Left colon (tissue), 2 donors: ENCODE measurements at regions not wholly inside any gene's neighbourhood (a gene's known extent, or its start where the extent isn't known, plus 50 kb on each side); places are given as distances from the start of the nearest gene placed in this dataset.
A peak's percentile ranks its signal among the peaks of the same experiment; 100 is the strongest.

Experiments
- ATAC-seq: fragments of 200-7000 bp; cut with Tn5 transposase; one replicate; pipeline ENCODE4 v1.9.1; 2020; ENCODE audit warnings: mild to moderate bottlenecking, moderate library complexity
- DNase-seq, 2 donors: peaks; one replicate each; pipeline ENCODE4 v3.0.0-alpha.2; 2020
- intact Hi-C, 2 donors: fragments of 100-400 bp; cut with DNase I in 1 of 2; cut with micrococcal nuclease in 1 of 2; formaldehyde crosslinking; loops; one replicate each; pipeline versions ENCODE4 v1.11.2 to v1.14.0; 2022; cut with DNase I, micrococcal nuclease
- donor health status: DM: no; HTN: no; CAD: no.
- donor health status: DM: yes; HTN: yes; CAD: no.

DNA sequence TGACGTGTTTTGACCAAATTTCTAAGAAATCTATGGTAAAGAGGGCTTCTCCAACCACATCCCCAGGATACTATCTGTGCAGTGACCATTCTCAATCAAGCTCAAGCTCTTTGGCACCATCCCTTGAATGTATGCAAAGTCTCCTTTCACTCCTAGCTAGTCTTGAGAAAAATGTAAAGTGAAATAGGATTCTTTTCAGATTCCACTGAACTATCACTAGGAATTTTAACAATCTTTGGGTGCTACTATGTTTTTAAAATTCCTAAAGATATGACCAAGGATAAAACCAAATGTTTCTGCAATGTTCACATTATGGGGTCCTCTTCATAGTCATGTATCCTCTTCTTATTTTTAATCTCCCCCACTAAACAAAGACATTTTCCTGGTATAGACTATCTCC lies 107.8 kb downstream of the TMCO5A start:
- DNase-seq: no peak
- intact Hi-C loops: no loop called here
- no peak for ATAC-seq

DNA sequence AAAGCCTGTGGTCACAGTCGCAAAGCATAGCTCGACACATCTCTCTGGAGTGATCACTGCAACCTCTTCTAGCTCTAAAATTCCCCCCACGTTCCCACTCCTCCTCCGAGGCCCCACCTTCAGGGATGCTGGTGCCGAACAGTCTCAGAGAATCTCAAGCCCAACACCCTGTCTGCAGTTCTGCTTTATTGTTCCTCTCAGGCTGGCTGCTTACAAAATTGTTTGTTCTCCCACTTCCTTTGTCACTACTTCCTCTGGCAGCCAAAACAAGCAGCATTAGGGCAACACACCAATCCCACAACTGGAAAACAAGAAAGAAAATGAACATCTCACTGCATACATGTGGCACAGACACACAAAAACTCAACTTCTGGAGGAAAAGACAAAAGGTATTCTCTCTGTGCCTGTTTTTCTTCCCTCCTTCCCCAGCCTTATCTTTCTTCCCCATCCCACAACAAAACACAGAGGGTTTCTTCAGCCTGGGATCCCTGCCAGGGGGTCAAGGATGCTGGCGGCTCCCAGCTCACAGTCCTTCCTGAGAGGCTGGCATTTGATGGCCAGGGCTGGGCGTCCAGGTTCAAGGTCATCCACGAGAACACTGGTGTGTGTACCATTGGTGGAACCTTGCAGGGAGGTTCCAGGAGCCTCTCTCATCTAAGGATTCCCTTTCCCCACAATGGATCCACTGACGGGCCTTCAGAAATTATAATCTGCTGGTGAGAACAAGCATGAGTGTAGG lies 108.4 kb downstream of the TMCO5A start:
- DNase-seq (no peak), ATAC-seq (no peak)
- intact Hi-C loops: no loop called here

DNA sequence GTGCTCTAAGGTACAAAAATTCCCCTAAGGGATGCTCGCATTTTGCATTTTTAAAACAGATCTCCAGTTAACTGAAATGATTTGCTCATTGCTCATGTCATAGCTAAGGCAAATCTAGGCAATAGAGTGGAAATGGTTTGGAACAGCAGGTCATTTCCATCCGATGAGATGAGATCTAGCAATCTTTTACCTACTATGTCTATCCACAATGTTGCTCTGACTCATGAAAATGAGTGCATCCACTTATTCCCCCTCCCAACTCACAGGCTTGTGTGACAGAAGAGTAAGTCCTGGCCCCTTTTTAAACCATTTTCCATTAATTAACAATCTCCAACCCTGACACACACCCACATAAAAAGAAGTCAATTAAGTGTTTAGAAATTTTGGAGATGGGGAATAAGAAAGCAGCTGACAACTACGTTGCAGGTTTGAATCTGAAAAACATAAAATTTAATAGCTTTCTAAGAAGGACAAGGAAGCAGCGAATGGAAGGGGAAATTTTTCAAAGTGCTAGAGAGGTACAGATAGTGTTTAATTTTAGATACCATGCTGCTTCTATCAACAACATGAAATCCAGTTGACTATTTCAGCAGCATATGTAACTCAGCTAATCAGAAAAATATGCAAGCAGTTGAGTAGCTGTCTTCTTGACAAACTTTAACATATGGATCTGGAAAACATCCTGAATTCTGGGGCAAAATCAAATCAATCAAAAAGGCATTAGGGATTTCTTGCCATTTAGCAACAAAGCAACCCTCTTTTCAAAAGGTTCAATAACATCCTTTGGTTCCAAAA lies 112.0 kb downstream of the TMCO5A start:
- intact Hi-C loops: no loop called here
- DNase-seq (no peak), ATAC-seq (no peak)

DNA sequence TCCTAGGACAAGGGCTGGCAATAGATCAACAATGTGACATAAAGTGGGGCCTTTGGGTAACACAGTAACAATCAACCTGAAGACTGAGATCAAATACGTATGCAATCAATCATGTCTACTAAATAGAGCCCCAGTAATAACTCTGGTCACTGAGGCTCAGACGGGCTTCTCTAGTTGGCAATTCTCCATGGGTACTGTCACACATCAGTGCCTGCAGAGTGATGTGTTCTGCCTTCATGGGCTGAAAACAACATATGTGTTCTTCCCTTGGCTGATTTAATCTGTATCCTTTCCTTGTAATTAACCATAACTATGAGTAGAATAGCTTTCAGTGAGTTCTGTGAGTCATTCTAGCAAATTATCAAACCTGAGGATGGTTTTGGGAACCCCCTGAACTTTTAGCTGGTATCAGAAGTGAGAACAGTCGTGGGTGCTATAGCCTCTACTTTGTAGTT lies 113.6 kb downstream of the TMCO5A start:
- DNase-seq (no peak), ATAC-seq (no peak)
- intact Hi-C loops: no loop called here

DNA sequence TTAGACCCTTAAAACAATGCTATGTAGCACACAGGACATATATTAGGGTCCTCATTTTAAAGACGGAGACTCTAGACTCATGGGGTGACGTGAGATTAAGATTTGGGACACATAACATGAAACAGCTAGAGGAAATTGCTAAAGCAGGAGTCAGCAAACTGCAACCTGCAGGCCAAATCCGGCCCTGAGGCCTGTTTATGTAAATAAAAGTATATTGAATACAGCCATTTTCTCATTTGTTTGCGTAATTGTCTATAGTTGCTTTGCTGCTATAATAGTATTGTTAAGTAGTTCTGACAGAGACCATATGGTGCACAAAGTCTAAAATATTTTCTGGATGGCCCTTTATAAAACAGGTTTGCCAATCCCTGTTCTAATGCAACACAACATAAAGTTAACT lies 115.5 kb downstream of the TMCO5A start:
- intact Hi-C loops: no loop called here
- DNase-seq (no peak), ATAC-seq (no peak)

DNA sequence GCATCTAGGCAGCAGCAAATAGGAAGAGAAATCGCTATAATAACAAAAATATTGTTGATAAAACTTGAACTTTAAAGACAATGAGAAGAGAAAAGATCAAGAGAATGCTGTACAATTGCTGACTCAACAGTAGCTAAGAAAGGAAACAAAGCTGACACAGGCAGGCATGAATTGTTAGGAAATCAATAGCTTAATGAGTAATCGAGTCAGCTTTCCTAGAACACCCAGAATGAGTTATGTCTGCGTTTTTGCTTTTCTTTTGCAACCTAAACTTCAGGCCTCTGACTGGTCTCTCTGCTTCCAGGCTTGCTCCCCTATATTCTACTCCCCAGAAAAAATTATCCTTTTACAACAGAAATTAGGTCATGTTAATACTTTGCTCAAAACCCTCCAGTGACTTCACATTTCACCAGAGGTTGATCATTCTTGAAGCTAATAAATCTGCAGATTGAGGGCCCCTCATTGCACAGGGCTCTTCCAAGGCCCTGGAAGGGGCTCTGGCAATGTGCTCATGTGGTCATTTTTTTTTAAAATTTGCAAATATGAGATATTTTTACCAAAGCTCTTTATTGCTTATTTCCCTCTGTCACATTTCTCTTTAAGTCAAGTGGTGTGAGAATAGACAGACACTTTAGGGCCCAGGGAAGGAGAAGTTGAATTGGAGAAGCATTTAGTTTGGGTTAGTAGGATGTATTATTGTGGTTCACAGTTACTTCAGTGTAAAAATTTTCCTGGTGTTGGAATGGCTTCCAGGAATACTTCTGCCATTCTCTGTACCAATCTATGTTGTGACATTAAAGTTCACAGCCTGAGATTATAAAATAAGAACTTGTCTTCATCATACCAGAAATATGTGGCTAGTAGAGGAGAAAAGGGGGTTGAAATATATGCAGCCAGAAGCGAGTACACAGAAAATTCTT lies 116.3 kb downstream of the TMCO5A start:
- intact Hi-C loops: no loop called here
- DNase-seq: no peak
- ATAC-seq: no peak

DNA sequence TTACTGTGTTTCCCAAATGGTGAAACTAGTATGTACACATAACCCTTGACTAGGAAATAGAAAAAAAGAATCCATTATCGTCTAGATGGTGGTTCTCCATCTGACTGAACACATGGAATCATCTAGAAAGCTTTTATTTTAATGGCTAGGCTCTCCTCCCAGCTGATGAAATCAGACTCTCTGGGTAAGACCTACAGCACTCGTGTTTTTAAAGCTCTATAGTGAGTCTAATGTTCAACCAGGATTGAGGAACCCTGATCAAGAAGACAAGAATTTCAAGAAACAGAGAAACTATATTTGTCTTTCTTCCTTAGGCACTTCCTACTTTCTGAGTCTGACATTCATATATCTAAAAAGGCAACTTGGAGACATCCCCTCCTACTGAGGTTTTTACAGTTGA lies 118.8 kb downstream of the TMCO5A start:
- intact Hi-C loops: no loop called here
- DNase-seq (no peak), ATAC-seq (no peak)

DNA sequence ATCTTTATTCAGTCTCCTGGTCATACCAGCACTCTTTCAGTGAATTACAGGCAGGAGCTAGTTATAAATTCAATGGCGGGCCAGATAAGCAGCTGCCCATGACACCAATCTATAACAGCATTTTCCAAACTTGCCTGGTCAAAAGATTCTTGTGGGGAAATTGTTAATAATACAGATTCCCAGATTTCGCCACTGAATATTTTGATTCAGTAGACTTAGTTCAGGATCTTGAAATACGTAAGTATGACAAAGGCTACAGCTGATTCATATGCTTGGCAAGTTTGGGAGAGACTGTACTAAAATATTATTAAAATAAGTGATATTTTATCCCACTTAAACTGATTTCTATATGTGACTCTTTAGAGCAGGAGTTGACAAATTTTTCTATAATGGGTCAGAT lies 119.3 kb downstream of the TMCO5A start:
- no peak for DNase-seq
- intact Hi-C loops: no loop called here
- no peak for ATAC-seq

DNA sequence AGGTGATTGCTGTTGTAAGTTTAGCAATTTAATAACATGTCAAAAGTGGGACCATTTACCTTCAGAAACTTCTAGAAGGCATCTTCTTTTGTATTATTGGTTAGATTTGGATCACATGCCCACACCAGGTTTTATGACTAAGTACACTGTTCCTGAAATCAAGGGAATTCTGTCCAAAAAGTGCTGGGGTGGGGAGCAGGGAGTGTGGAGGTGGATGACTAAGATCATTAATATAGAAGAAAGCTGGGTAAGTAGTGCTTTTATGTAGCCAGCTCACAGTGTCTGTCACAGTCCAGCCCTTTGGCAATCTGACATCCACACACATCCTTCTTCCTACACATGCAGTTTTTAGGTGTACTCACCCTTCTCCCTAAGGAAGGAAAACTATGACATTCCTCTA lies 120.0 kb downstream of the TMCO5A start:
- intact Hi-C loops: no loop called here
- no peak for ATAC-seq
- DNase-seq: no peak

DNA sequence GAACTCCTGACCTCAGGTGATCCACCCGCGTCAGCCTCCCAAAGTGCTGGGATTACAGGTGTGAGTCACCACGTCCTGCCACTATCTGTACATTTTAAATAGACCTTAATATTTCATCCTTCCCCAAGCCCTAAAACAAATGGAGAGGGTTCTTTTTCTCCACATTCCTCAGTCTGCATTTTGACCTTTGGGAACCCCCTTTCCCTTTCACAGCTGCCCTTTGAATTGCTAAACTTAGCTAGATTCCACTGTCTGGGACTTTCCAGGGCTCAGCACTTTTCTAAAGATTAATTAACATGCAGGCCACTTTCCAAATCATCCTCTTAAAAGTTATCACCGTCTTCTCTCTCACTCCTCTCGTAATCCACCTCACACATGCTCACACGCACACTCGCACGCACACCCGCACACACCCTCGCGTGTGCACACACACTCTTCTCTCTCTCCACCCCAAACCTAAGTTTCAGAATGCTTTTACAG lies 124.2 kb downstream of the TMCO5A start:
- intact Hi-C loops: no loop called here
- ATAC-seq (no peak), DNase-seq (no peak)

DNA sequence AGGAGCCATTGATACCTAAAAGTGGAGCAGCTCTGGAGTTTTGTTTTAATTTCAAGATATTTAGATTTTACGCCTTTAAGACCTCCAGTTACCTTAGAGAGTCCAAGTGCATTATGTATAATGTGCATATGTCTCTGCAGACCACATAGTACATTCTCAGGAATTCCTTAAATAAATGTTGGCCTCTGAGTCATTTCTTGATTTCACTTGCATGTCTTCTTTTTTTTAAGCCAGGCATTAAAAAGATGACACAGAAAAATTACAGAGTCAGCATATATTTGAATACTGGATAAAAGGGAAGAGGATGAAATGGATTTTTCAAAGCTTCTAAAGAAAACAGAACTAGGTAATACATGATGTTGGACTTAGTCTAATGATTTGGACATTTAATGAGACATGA lies 125.2 kb downstream of the TMCO5A start:
- ATAC-seq: no peak
- intact Hi-C loops: loop anchor here in 1 of 2 donors (5.0 kb wide), 1 partner anchor 68 kb away; no protein-coding TSS in a partner anchor
- no peak for DNase-seq

DNA sequence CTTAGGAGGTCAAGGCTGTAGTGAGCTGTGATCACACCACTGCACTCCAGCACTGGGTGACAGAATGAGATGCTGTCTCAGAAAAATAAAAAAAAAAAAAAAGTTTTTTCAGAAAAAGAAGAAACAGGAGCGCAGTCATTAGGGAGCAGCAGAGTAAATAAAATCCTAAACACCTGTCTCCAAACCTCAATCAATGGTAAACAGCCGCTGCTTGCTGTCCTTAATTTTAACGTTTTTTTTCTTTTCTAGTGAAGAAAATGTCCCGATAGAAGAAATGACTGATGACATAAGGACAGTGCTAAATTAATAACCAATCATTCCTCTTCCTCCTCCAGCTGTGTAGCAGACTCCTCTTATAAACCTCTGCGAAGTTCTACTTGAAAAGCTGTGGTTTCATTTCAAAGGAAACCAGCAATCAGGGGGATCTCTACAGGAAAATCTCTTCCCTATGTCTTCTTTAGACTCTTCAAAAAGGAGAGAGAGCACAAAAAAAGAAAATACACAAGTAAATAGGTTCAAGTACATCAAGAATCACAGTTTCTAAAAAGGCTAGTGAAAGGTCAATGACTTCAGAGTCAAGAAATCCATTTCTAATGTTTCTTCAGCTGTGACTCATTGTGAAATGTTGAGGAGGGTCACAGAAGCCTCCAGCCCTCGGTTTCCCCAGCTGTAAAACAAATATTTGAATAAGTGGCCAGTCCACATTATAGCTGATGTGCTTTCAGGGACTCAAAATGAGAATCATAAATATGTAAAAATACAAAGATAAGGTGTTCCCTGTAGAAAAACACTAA lies 127.6 kb downstream of the TMCO5A start:
- intact Hi-C loops: loop anchor here in 1 of 2 donors (5.0 kb wide), 1 partner anchor 65 kb away; no protein-coding TSS in a partner anchor
- ATAC-seq (no peak), DNase-seq (no peak)

DNA sequence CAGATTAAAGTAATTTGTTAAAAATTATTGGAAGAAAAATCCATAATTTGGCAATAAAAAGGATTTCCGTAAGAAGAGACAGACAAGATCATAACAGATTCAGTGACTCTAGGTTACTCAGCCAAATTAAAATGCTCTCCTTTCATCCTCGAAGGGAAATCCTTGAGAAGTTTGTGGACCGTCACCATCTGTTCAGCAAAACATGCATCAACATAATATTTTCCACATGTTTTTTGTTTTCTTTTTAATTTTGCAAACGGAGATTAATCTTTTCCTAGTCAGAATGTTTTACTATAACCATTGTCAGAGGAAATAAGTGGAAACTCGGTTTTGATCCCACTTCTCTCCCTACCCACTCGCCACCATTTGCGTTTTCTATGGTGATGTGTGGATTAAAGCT lies 128.3 kb downstream of the TMCO5A start:
- no peak for DNase-seq
- ATAC-seq: no peak
- intact Hi-C loops: loop anchor here in 1 of 2 donors (5.0 kb wide), 1 partner anchor 65 kb away; no protein-coding TSS in a partner anchor

DNA sequence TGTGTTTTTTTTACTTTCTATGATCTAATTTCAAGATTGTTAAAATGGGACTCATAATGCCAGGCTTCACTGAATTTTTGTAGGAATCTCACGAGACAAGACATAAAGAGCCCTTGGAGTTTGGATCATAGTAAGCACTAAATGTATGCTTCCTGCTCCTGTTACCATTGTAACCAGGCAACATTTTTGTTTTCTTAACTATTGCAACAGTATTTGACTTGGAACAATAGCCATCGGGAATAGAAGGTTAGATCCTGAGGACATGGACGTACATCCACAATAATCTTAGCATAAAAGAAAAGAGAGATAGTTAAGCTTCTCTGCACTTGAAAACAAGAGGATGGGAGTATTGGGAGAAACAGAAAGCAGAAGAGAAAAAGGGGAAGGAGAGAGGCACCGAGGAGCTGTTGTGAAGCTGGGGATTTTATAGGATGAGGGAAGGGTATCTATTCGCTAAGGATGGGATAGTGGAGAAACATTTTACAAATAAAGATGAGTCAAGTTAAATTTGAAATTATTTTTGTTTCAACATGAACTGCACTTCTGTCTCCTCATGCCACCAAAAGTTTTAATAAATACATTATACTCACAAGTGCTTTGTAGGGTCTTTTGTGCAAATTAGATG lies 131.4 kb downstream of the TMCO5A start:
- intact Hi-C loops: no loop called here
- ATAC-seq (no peak), DNase-seq (no peak)

DNA sequence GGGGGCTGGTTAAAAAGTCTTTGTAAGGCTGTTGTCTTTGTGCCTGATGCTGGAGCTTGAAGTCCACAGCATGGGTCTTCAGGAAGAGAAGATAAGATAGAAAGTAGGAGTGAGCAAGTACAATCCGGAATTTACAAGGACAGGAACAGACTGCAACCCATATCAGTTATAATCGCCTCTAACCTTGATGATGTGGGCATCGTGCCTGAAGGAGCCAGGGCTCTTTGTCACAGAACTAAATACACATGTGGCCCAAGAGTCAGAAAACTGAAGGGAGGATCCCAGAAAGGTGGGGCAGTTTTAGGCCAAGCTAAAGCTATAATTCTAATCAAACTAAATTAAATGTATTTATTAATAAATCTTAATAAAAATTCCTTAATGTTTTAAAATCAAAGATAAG lies 132.2 kb downstream of the TMCO5A start:
- DNase-seq (no peak), ATAC-seq (no peak)
- intact Hi-C loops: no loop called here

DNA sequence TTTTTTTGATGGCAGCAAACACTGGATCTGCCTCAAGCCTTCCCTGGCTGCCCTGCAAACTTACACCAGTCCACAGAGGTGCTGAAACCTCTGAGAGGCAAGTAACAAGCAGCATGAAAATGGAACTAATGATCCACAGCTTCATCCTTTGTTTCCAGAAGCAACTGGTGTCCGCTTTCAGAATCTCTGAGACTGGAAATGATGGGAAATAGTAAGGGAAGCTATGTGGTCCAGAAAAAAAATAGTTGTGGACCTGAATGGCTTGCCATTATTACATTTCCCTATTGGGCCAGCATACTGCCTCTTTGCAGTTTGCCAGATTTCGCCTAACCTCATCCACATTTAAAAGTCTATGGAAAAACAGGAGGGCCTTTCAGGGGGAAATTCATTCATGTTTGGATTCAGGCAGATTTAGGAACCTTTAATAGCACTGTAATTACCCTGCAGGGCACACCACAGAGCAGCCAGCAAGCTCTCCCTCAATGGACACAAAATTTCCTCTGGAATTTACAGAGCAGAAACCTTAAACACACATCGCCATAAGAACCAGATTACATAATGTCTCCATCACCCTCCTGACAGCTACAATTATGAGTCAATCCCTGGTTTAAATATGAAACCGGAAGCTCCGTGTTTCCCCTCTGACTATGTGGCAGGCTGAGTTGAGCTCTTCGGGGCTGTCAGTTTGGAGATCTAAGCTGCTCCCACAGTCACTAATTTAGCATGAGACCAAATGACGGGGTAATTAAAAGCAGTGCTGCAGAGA lies 134.4 kb downstream of the TMCO5A start:
- DNase-seq (peak; percentile 27 to 53), ATAC-seq (peak; percentile 52)
- intact Hi-C loops: no loop called here

DNA sequence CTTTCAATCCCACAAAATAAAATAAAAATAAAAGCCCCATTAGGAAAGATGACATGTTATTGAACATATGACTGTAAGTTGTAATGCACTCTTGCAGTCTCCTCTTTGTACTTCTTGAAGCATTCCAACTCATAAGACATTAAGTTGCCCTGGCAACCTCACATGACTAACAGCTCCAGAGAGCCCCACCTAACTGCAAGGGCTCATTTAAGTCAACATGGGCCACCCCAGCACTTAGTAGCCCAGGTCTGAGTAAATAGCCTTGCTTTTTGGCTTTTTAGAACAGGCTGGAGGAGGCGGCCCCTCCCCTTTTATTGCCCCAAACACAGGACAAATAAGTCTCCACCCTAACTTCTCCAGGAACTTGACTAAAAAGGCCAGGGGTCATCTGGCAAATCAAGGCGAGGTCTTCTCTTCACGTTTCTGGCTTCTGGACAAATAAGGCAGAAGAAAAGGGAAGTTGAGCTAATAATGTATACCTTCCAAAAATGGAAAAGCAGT lies 135.1 kb downstream of the TMCO5A start:
- intact Hi-C loops: loop anchor here in 1 of 2 donors (5.0 to 10.0 kb wide), 2 partner anchors 58 to 185 kb away; partner anchors contain the start of gene SPRED1
- DNase-seq: peak; percentile 66 to 79
- ATAC-seq: peak; percentile 75
